T-helper 2 cell treated with Interferon-gamma antibody and Interleukin-4, amounts not matched to agents 5 μg/mL and 100 μg/mL, for 36 hours (primary cell): ENCODE measurements at regions not wholly inside any gene's neighbourhood (a gene's known extent, or its start where the extent isn't known, plus 50 kb on each side); places are given as distances from the start of the nearest gene placed in this dataset.
"Not testable (repeated sequence)": the region's sequence is repeated elsewhere in the genome, so short reads cannot be mapped to it uniquely, and the experiment has no call there.

Source experiments
- DNase-seq: peaks from one replicate; pipeline ENCODE4 v3.0.0; 2021; ENCODE audit warnings: low spot score
- H3K27ac Mint-ChIP-seq: one replicate; pipeline ENCODE4 v1.8.0; 2021; ENCODE audit warnings: mild to moderate bottlenecking, mixed read lengths
- H3K27me3 Mint-ChIP-seq: one replicate; pipeline ENCODE4 v1.8.0; 2021; ENCODE audit warnings: low read depth, mixed read lengths
- H3K36me3 Mint-ChIP-seq: one replicate; pipeline ENCODE4 v1.8.0; 2021; ENCODE audit warnings: low read depth, mixed read lengths
- H3K4me1 Mint-ChIP-seq: one replicate; pipeline ENCODE4 v1.8.0; 2021; ENCODE audit warnings: low read depth, mixed read lengths
- H3K4me3 Mint-ChIP-seq: one replicate; pipeline ENCODE4 v1.8.0; 2022; ENCODE audit warnings: mild to moderate bottlenecking, moderate library complexity, mixed read lengths
- H3K9me3 Mint-ChIP-seq: one replicate; pipeline ENCODE4 v1.8.0; 2021; ENCODE audit warnings: mixed read lengths

GRCh38 chr4:147288512-147288911 is 192.4 kb upstream of the EDNRA start:
- Mint-ChIP-seq H3K27ac (no peak overlapping the region), H3K27me3 (no peaks in the 10 kb centered on the region), H3K4me1 (no peaks in the 10 kb centered on the region), H3K9me3 (no peaks in the 10 kb centered on the region), H3K36me3 (no peaks in the 10 kb centered on the region), H3K4me3 (no peak overlapping the region)
- DNase-seq, result no peak

GRCh38 chr4:147289181-147289580 is 191.7 kb upstream of the EDNRA start:
- no peaks in the 10 kb centered on the region for H3K27me3 Mint-ChIP-seq

GRCh38 chr4:147292604-147293313 is 188.1 kb upstream of the EDNRA start:
- not testable (repeated sequence) for H3K27ac Mint-ChIP-seq, DNase-seq, H3K9me3 Mint-ChIP-seq

More at GRCh38 chr4:147289181-147289580, 191.7 kb upstream of the EDNRA start:
- no peak overlapping the region for H3K4me3 Mint-ChIP-seq
- no peak for DNase-seq
- no peaks in the 10 kb centered on the region for H3K36me3 Mint-ChIP-seq
- no peaks in the 10 kb centered on the region for H3K4me1 Mint-ChIP-seq
- no peaks in the 10 kb centered on the region for H3K9me3 Mint-ChIP-seq
- no peak overlapping the region for H3K27ac Mint-ChIP-seq

GRCh38 chr4:147293314-147293677 is 187.6 kb upstream of the EDNRA start:
- not testable (repeated sequence) for H3K27ac Mint-ChIP-seq, H3K9me3 Mint-ChIP-seq, H3K4me3 Mint-ChIP-seq, H3K27me3 Mint-ChIP-seq, DNase-seq, H3K36me3 Mint-ChIP-seq, H3K4me1 Mint-ChIP-seq

More at GRCh38 chr4:147292604-147293313, 188.1 kb upstream of the EDNRA start:
- not testable (repeated sequence) for H3K4me3 Mint-ChIP-seq, H3K36me3 Mint-ChIP-seq, H3K27me3 Mint-ChIP-seq, H3K4me1 Mint-ChIP-seq

GRCh38 chr4:147299205-147299604 is 181.7 kb upstream of the EDNRA start:
- Mint-ChIP-seq H3K36me3 (no peaks in the 10 kb centered on the region), H3K27me3 (no peaks in the 10 kb centered on the region), H3K4me3 (no peak overlapping the region), H3K9me3 (no peaks in the 10 kb centered on the region), H3K4me1 (no peaks in the 10 kb centered on the region), H3K27ac (no peak overlapping the region)
- DNase-seq, result no peak

GRCh38 chr4:147303174-147303872 is 177.6 kb upstream of the EDNRA start:
- H3K4me1 Mint-ChIP-seq, result no peaks in the 10 kb centered on the region
- no peak overlapping the region for H3K4me3 Mint-ChIP-seq
- H3K27ac Mint-ChIP-seq, result no peak overlapping the region
- H3K36me3 Mint-ChIP-seq, result no peaks in the 10 kb centered on the region
- DNase-seq, result no peak
- H3K27me3 Mint-ChIP-seq, result no peaks in the 10 kb centered on the region
- H3K9me3 Mint-ChIP-seq, result no peaks in the 10 kb centered on the region

GRCh38 chr4:147303873-147304229 is 177.0 kb upstream of the EDNRA start:
- Mint-ChIP-seq H3K4me1 (no peaks in the 10 kb centered on the region), H3K9me3 (no peaks in the 10 kb centered on the region), H3K27ac (no peak overlapping the region), H3K36me3 (no peaks in the 10 kb centered on the region), H3K27me3 (no peaks in the 10 kb centered on the region), H3K4me3 (no peak overlapping the region)
- DNase-seq, result no peak

GRCh38 chr4:147307896-147308674 is 172.8 kb upstream of the EDNRA start:
- Mint-ChIP-seq H3K4me1 (no peaks in the 10 kb centered on the region), H3K27me3 (no peaks in the 10 kb centered on the region), H3K36me3 (no peaks in the 10 kb centered on the region), H3K9me3 (no peaks in the 10 kb centered on the region), H3K4me3 (no peak overlapping the region), H3K27ac (no peak overlapping the region)
- DNase-seq, result no peak

GRCh38 chr4:147309434-147309833 is 171.5 kb upstream of the EDNRA start:
- DNase-seq, result no peak
- no peak overlapping the region for H3K4me3 Mint-ChIP-seq
- no peaks in the 10 kb centered on the region for H3K36me3 Mint-ChIP-seq
- no peaks in the 10 kb centered on the region for H3K9me3 Mint-ChIP-seq
- no peaks in the 10 kb centered on the region for H3K4me1 Mint-ChIP-seq
- no peak overlapping the region for H3K27ac Mint-ChIP-seq
- no peaks in the 10 kb centered on the region for H3K27me3 Mint-ChIP-seq

- no peaks in the 10 kb centered on the region for H3K36me3 Mint-ChIP-seq
Observed at GRCh38 chr4:147310312-147310711, 170.6 kb upstream of the EDNRA start.

GRCh38 chr4:147311956-147312355 is 168.9 kb upstream of the EDNRA start:
- no peak for DNase-seq
- no peaks in the 10 kb centered on the region for H3K9me3 Mint-ChIP-seq
- H3K27me3 Mint-ChIP-seq, result no peaks in the 10 kb centered on the region
- H3K4me3 Mint-ChIP-seq, result no peak overlapping the region
- H3K4me1 Mint-ChIP-seq, result no peaks in the 10 kb centered on the region
- H3K27ac Mint-ChIP-seq, result no peak overlapping the region
- H3K36me3 Mint-ChIP-seq, result no peaks in the 10 kb centered on the region

More at GRCh38 chr4:147310312-147310711, 170.6 kb upstream of the EDNRA start:
- DNase-seq, result no peak
- Mint-ChIP-seq H3K27me3 (no peaks in the 10 kb centered on the region), H3K27ac (no peak overlapping the region), H3K4me1 (no peaks in the 10 kb centered on the region), H3K4me3 (no peak overlapping the region), H3K9me3 (no peaks in the 10 kb centered on the region)

GRCh38 chr4:147312376-147313046 is 168.4 kb upstream of the EDNRA start:
- Mint-ChIP-seq H3K4me3 (no peak overlapping the region), H3K27me3 (no peaks in the 10 kb centered on the region), H3K27ac (no peak overlapping the region), H3K4me1 (no peaks in the 10 kb centered on the region), H3K36me3 (no peaks in the 10 kb centered on the region), H3K9me3 (no peaks in the 10 kb centered on the region)
- DNase-seq, result no peak

GRCh38 chr4:147313108-147313507 is 167.8 kb upstream of the EDNRA start:
- Mint-ChIP-seq H3K36me3 (no peaks in the 10 kb centered on the region), H3K27me3 (no peaks in the 10 kb centered on the region), H3K9me3 (no peaks in the 10 kb centered on the region), H3K27ac (no peak overlapping the region), H3K4me3 (no peak overlapping the region), H3K4me1 (no peaks in the 10 kb centered on the region)
- DNase-seq, result no peak

GRCh38 chr4:147318586-147318985 is 162.3 kb upstream of the EDNRA start:
- Mint-ChIP-seq H3K4me3 (no peak overlapping the region), H3K9me3 (no peaks in the 10 kb centered on the region), H3K27me3 (no peaks in the 10 kb centered on the region), H3K4me1 (no peaks in the 10 kb centered on the region), H3K36me3 (no peaks in the 10 kb centered on the region), H3K27ac (no peak overlapping the region)
- DNase-seq, result no peak
